Endothelial cell of umbilical vein (primary cell): ENCODE measurements at regions not wholly inside any gene's neighbourhood (a gene's known extent, or its start where the extent isn't known, plus 50 kb on each side); places are given as distances from the start of the nearest gene placed in this dataset.

Experiments used
- POLR2A ChIP-seq: IDR thresholded peaks from 2 replicates; pipeline ENCODE4 v1.6.1; 2012; ENCODE audit warnings: low read depth, mild to moderate bottlenecking, control low read depth, low read length
- TF ChIP-seq, protein P1 (sequence below), 2 donors: IDR thresholded peaks; 1 replicate in 1 of 2; 2 replicates in 1 of 2; pipeline ENCODE4 v1.5.1; 2011; ENCODE audit warnings: low read length in 2 of 2, mild to moderate bottlenecking in 2 of 2, moderate library complexity in 2 of 2, control low read depth in 1 of 2, inconsistent platforms in 1 of 2, low read depth in 1 of 2; ENCODE audit not compliant: insufficient read depth in 1 of 2; ENCODE audit errors: extremely low read depth in 1 of 2

- no peak for TF ChIP-seq POLR2A
- TF ChIP-seq, protein P1, sequence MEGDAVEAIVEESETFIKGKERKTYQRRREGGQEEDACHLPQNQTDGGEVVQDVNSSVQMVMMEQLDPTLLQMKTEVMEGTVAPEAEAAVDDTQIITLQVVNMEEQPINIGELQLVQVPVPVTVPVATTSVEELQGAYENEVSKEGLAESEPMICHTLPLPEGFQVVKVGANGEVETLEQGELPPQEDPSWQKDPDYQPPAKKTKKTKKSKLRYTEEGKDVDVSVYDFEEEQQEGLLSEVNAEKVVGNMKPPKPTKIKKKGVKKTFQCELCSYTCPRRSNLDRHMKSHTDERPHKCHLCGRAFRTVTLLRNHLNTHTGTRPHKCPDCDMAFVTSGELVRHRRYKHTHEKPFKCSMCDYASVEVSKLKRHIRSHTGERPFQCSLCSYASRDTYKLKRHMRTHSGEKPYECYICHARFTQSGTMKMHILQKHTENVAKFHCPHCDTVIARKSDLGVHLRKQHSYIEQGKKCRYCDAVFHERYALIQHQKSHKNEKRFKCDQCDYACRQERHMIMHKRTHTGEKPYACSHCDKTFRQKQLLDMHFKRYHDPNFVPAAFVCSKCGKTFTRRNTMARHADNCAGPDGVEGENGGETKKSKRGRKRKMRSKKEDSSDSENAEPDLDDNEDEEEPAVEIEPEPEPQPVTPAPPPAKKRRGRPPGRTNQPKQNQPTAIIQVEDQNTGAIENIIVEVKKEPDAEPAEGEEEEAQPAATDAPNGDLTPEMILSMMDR (IDR thresholded peaks at IDR 0.05; ENCODE audit: extremely low read depth in 1 of 2, insufficient read depth in 1 of 2, low read depth in 1 of 2, low read length in 2 of 2): no peak
Measured at GRCh38 chr1:55426156-55426555, 211.0 kb upstream of the USP24 start.
